MM.1S (cell line): ENCODE measurements at regions not wholly inside any gene's neighbourhood (a gene's known extent, or its start where the extent isn't known, plus 50 kb on each side); places are given as distances from the start of the nearest gene placed in this dataset.

ENCODE experiments used
- DNase-seq: peaks from one replicate; pipeline ENCODE4 v3.0.0-alpha.2; 2015
- H2AFZ ChIP-seq: fragments of 300-600 bp; sonication (generic); 2 replicates; pipeline ENCODE4 v1.6.0; 2016; ENCODE audit warnings: antibody characterized with exemption, low read length
- H3F3A ChIP-seq: fragments of 300-600 bp; sonication (generic); 2 replicates; pipeline ENCODE4 v1.6.1; 2016; ENCODE audit warnings: mild to moderate bottlenecking, antibody characterized with exemption, low read length, moderate library complexity, mixed read lengths; ENCODE audit not compliant: insufficient read depth
- H3K27ac ChIP-seq: fragments of 300-600 bp; sonication (generic); 2 replicates; pipeline ENCODE4 v1.5.1; 2016; ENCODE audit warnings: mild to moderate bottlenecking, low read length
- H3K27me3 ChIP-seq: fragments of 300-600 bp; sonication (generic); replicated peaks from 2 replicates; pipeline ENCODE4 v1.6.0; 2016; ENCODE audit warnings: low read length; ENCODE audit not compliant: insufficient read depth
- H3K36me3 ChIP-seq: fragments of 300-600 bp; sonication (generic); replicated peaks from 2 replicates; pipeline ENCODE4 v1.6.1; 2016; ENCODE audit warnings: mild to moderate bottlenecking, low read length, mixed read lengths; ENCODE audit not compliant: insufficient read depth
- H3K4me1 ChIP-seq: fragments of 300-600 bp; sonication (generic); 2 replicates; pipeline ENCODE4 v1.6.1; 2016; ENCODE audit warnings: low read length, mixed read lengths
- H3K4me2 ChIP-seq: fragments of 300-600 bp; sonication (generic); 2 replicates; pipeline ENCODE4 v1.6.0; 2016; ENCODE audit warnings: low read depth, low read length
- H3K4me3 ChIP-seq: fragments of 300-600 bp; sonication (generic); 2 replicates; pipeline ENCODE4 v1.5.1; 2016; ENCODE audit warnings: low read length, mixed read lengths
- H3K79me2 ChIP-seq: fragments of 300-600 bp; sonication (generic); 2 replicates; pipeline ENCODE4 v1.6.1; 2016; ENCODE audit warnings: mixed run types, low read length, mixed read lengths
- H3K9ac ChIP-seq: fragments of 300-600 bp; sonication (generic); 2 replicates; pipeline ENCODE4 v1.6.1; 2016; ENCODE audit warnings: low read length, mixed read lengths
- H3K9me2 ChIP-seq: fragments of 300-600 bp; sonication (generic); replicated peaks from 2 replicates; pipeline ENCODE4 v1.6.1; 2016; ENCODE audit warnings: mild to moderate bottlenecking, low read length, mixed read lengths; ENCODE audit not compliant: insufficient read depth
- H3K9me3 ChIP-seq: fragments of 300-600 bp; sonication (generic); replicated peaks from 2 replicates; pipeline ENCODE4 v1.6.1; 2016; ENCODE audit warnings: mild to moderate bottlenecking, low read length, mixed read lengths; ENCODE audit not compliant: insufficient read depth
- H4K20me1 ChIP-seq: fragments of 300-600 bp; sonication (generic); 2 replicates; pipeline ENCODE4 v1.6.1; 2016; ENCODE audit warnings: mild to moderate bottlenecking, low read length, moderate library complexity, mixed read lengths; ENCODE audit not compliant: insufficient read depth
- CTCF ChIP-seq: fragments of 300-600 bp; sonication (generic); IDR thresholded peaks from 2 replicates; pipeline ENCODE4 v1.5.1; 2016; ENCODE audit warnings: antibody characterized with exemption, low read length, mixed read lengths
- EZH2 ChIP-seq: fragments of 300-600 bp; sonication (generic); optimal IDR thresholded peaks from 2 replicates; pipeline ENCODE3; 2017; ENCODE audit warnings: low read depth, mild to moderate bottlenecking, antibody characterized with exemption, low read length, mixed read lengths
- EZH2phosphoT487 ChIP-seq: fragments of 300-600 bp; sonication (generic); IDR thresholded peaks from 2 replicates; pipeline ENCODE4 v1.6.1; 2018; ENCODE audit warnings: antibody characterized with exemption, low read length

- H3K9ac ChIP-seq = no peak overlapping the region
- no peak overlapping the region for H3K27ac ChIP-seq
- no peaks in the 10 kb centered on the region for H3K36me3 ChIP-seq
- H3F3A ChIP-seq = no peaks in the 10 kb centered on the region
- H3K79me2 ChIP-seq = no peaks in the 10 kb centered on the region
- H3K4me3 ChIP-seq = no peak overlapping the region
- peaks cover under 1% of the 10 kb centered on the region for H3K27me3 ChIP-seq
- H3K4me2 ChIP-seq = no peak overlapping the region
- no peak overlapping the region for H2AFZ ChIP-seq
- H4K20me1 ChIP-seq = no peaks in the 10 kb centered on the region
- H3K9me2 ChIP-seq = no peaks in the 10 kb centered on the region
- no peaks in the 10 kb centered on the region for H3K4me1 ChIP-seq
- no peak for DNase-seq
- no peaks in the 10 kb centered on the region for H3K9me3 ChIP-seq
- TF ChIP-seq EZH2phosphoT487 (no peak), CTCF (no peak)
Observed at GRCh38 chr17:77577491-77577890, 381.0 kb upstream of the TNRC6C start.

- no peaks in the 10 kb centered on the region for H3K4me1 ChIP-seq
- no peak overlapping the region for H3K4me2 ChIP-seq
- H3K27me3 ChIP-seq = no peaks in the 10 kb centered on the region; the same call in 1 of the 2 replicates
- no peak overlapping the region for H3K9ac ChIP-seq
- TF ChIP-seq EZH2phosphoT487 (no peak), CTCF (no peak), EZH2 (no peak)
- no peak overlapping the region for H3K4me3 ChIP-seq
- no peaks in the 10 kb centered on the region for H3F3A ChIP-seq
- no peaks in the 10 kb centered on the region for H3K9me3 ChIP-seq
- H2AFZ ChIP-seq = no peak overlapping the region
- no peak overlapping the region for H3K27ac ChIP-seq
- no peaks in the 10 kb centered on the region for H3K9me2 ChIP-seq
- no peak for DNase-seq
- no peaks in the 10 kb centered on the region for H4K20me1 ChIP-seq
- H3K36me3 ChIP-seq = no peaks in the 10 kb centered on the region
- no peaks in the 10 kb centered on the region for H3K79me2 ChIP-seq
Observed at GRCh38 chr17:77579131-77579530, 379.4 kb upstream of the TNRC6C start.

- H3K4me2 ChIP-seq = no peak overlapping the region
- no peaks in the 10 kb centered on the region for H3F3A ChIP-seq
- no peaks in the 10 kb centered on the region for H3K79me2 ChIP-seq
- H3K27ac ChIP-seq = no peak overlapping the region
- DNase-seq = no peak
- H3K9me3 ChIP-seq = no peaks in the 10 kb centered on the region
- H3K9ac ChIP-seq = no peak overlapping the region
- no peaks in the 10 kb centered on the region for H3K27me3 ChIP-seq
- no peaks in the 10 kb centered on the region for H3K4me1 ChIP-seq
- no peaks in the 10 kb centered on the region for H3K36me3 ChIP-seq
- no peaks in the 10 kb centered on the region for H3K9me2 ChIP-seq
- TF ChIP-seq CTCF (no peak), EZH2 (no peak), EZH2phosphoT487 (no peak)
- H3K4me3 ChIP-seq = no peak overlapping the region
- no peak overlapping the region for H2AFZ ChIP-seq
- H4K20me1 ChIP-seq = no peaks in the 10 kb centered on the region
Observed at GRCh38 chr17:77579682-77580081, 378.8 kb upstream of the TNRC6C start.
